SK-N-SH treated with all-trans-retinoic acid at 6 μM for 48 hours (cell line): ENCODE measurements at regions not wholly inside any gene's neighbourhood (a gene's known extent, or its start where the extent isn't known, plus 50 kb on each side); places are given as distances from the start of the nearest gene placed in this dataset.

ENCODE experiments used
- ATAC-seq: fragments of 200-7000 bp; cut with Tn5 transposase; 3 replicates; pipeline ENCODE4 v1.9.1; 2020; ENCODE audit warnings: mild to moderate bottlenecking, moderate library complexity
- BACH2 ChIP-seq: fragments of 250-450 bp; sonication (Bioruptor Pico); IDR thresholded peaks from 2 replicates; pipeline ENCODE4 v1.9.0; 2021; ENCODE audit warnings: mild to moderate bottlenecking, borderline replicate concordance
- CSDC2 ChIP-seq: fragments of 250-450 bp; sonication (Bioruptor Pico); IDR thresholded peaks from 2 replicates; pipeline ENCODE4 v1.5.0; 2020; ENCODE audit warnings: mild to moderate bottlenecking, moderate library complexity
- ESRRG ChIP-seq: fragments of 250-450 bp; sonication (Bioruptor Pico); IDR thresholded peaks from 2 replicates; pipeline ENCODE4 v1.6.1; 2021; ENCODE audit warnings: mild to moderate bottlenecking
- GLIS3 ChIP-seq: fragments of 250-450 bp; sonication (Bioruptor Pico); IDR thresholded peaks from 2 replicates; pipeline ENCODE4 v1.5.0; 2020; ENCODE audit warnings: mild to moderate bottlenecking, moderate library complexity
- ISL1 ChIP-seq: fragments of 250-450 bp; sonication (Bioruptor Pico); IDR thresholded peaks from 2 replicates; pipeline ENCODE4 v2.1.2; 2022; ENCODE audit warnings: mild to moderate bottlenecking, moderate library complexity
- OSR1 ChIP-seq: fragments of 250-450 bp; sonication (Bioruptor Pico); IDR thresholded peaks from 2 replicates; pipeline ENCODE4 v1.8.0; 2022; ENCODE audit warnings: moderate library complexity, mild to moderate bottlenecking, inconsistent platforms
- PPARA ChIP-seq: fragments of 250-450 bp; sonication (Bioruptor Pico); IDR thresholded peaks from 2 replicates; pipeline ENCODE4 v1.5.0; 2020; ENCODE audit warnings: mild to moderate bottlenecking, borderline replicate concordance
- RARB ChIP-seq: fragments of 250-450 bp; sonication (Bioruptor Pico); IDR thresholded peaks from 2 replicates; pipeline ENCODE4 v1.8.0; 2021; ENCODE audit warnings: mild to moderate bottlenecking, moderate library complexity
- SNAI2 ChIP-seq: fragments of 250-450 bp; sonication (Bioruptor Pico); IDR thresholded peaks from 2 replicates; pipeline ENCODE4 v1.5.0; 2020; ENCODE audit warnings: mild to moderate bottlenecking, moderate library complexity
- TCF4 ChIP-seq: fragments of 250-450 bp; sonication (Bioruptor Pico); IDR thresholded peaks from 2 replicates; pipeline ENCODE4 v1.8.0; 2021; ENCODE audit warnings: mild to moderate bottlenecking, moderate library complexity, borderline replicate concordance
- TOX ChIP-seq: fragments of 250-450 bp; sonication (Bioruptor Pico); IDR thresholded peaks from 2 replicates; pipeline ENCODE4 v1.8.0; 2021; ENCODE audit warnings: mild to moderate bottlenecking, moderate library complexity, borderline replicate concordance
- ZC3H10 ChIP-seq: fragments of 250-450 bp; sonication (Bioruptor Pico); IDR thresholded peaks from 2 replicates; pipeline ENCODE4 v1.5.1; 2021; ENCODE audit warnings: mild to moderate bottlenecking, moderate library complexity
- ZFP3 ChIP-seq: fragments of 250-450 bp; sonication (Bioruptor Pico); IDR thresholded peaks from 2 replicates; pipeline ENCODE4 v1.5.0; 2020; ENCODE audit warnings: mild to moderate bottlenecking, moderate library complexity
- ZNF565 ChIP-seq: fragments of 450-650 bp; formaldehyde crosslinking; conservative IDR thresholded peaks from 2 replicates; pipeline ENCODE4 v1.5.0; 2020; ENCODE audit warnings: low read depth, mild to moderate bottlenecking, moderate library complexity
- ZNF70 ChIP-seq: fragments of 450-650 bp; formaldehyde crosslinking; IDR thresholded peaks from 2 replicates; pipeline ENCODE4 v1.5.0; 2020; ENCODE audit warnings: mild to moderate bottlenecking, moderate library complexity
- ZNF8 ChIP-seq: fragments of 450-650 bp; formaldehyde crosslinking; IDR thresholded peaks from 2 replicates; pipeline ENCODE4 v1.5.0; 2020; ENCODE audit warnings: mild to moderate bottlenecking, moderate library complexity
- TF ChIP-seq, protein P1 (sequence below): fragments of 250-450 bp; sonication (Bioruptor Pico); IDR thresholded peaks from 2 replicates; pipeline ENCODE4 v1.8.0; 2021; ENCODE audit warnings: low read depth, mild to moderate bottlenecking, moderate library complexity, borderline replicate concordance
- TF ChIP-seq, protein P2 (sequence below): fragments of 250-450 bp; sonication (Bioruptor Pico); IDR thresholded peaks from 2 replicates; pipeline ENCODE4 v1.5.1; 2020; ENCODE audit warnings: low read depth, mild to moderate bottlenecking, moderate library complexity
- TF ChIP-seq, protein P3 (sequence below): fragments of 250-450 bp; sonication (Bioruptor Pico); IDR thresholded peaks from 2 replicates; pipeline ENCODE4 v1.5.1; 2021; ENCODE audit warnings: mild to moderate bottlenecking, moderate library complexity
- TF ChIP-seq, protein P4 (sequence below): fragments of 250-450 bp; sonication (Bioruptor Pico); IDR thresholded peaks from 2 replicates; pipeline ENCODE4 v1.8.0; 2020; ENCODE audit warnings: mild to moderate bottlenecking, moderate library complexity, borderline replicate concordance
- TF ChIP-seq, protein P5 (sequence below): fragments of 250-450 bp; sonication (Bioruptor Pico); IDR thresholded peaks from 2 replicates; pipeline ENCODE4 v1.5.0; 2020; ENCODE audit warnings: mild to moderate bottlenecking, moderate library complexity

DNA sequence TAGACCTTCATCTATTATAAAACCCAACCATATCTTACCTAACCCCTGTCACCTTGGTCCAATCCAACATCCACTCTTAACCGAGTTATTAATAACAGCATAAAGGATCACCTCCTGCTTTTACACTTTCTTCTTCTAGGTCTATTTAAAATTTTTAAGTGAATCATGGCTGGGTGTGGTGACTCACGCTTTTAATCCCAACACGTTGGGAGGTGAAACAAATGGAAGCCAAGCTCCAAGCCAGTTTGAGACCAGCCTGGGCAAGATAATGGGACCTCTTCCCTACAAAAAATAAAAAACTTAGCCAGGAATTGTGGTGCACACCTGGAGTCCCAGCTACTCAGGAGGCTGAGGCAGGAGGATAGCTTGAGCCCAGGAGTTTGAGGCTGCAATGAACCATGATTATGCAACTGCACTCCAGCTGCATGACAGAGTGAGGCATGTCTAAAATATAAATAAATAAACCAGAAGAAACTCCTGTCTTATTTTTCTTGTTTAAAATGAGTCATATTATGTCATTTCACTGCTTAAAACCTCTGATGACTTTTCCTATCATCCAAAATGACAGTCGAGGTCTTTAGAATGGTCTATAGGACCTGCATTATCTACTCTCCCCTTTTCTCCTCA, 188.4 kb downstream of the GASK1B start (continued):
- TF ChIP-seq, protein P1, sequence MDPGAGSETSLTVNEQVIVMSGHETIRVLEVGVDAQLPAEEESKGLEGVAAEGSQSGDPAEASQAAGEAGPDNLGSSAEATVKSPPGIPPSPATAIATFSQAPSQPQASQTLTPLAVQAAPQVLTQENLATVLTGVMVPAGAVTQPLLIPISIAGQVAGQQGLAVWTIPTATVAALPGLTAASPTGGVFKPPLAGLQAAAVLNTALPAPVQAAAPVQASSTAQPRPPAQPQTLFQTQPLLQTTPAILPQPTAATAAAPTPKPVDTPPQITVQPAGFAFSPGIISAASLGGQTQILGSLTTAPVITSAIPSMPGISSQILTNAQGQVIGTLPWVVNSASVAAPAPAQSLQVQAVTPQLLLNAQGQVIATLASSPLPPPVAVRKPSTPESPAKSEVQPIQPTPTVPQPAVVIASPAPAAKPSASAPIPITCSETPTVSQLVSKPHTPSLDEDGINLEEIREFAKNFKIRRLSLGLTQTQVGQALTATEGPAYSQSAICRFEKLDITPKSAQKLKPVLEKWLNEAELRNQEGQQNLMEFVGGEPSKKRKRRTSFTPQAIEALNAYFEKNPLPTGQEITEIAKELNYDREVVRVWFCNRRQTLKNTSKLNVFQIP (CRISPR knock-in tag), result no peak
- TF ChIP-seq, protein P2, sequence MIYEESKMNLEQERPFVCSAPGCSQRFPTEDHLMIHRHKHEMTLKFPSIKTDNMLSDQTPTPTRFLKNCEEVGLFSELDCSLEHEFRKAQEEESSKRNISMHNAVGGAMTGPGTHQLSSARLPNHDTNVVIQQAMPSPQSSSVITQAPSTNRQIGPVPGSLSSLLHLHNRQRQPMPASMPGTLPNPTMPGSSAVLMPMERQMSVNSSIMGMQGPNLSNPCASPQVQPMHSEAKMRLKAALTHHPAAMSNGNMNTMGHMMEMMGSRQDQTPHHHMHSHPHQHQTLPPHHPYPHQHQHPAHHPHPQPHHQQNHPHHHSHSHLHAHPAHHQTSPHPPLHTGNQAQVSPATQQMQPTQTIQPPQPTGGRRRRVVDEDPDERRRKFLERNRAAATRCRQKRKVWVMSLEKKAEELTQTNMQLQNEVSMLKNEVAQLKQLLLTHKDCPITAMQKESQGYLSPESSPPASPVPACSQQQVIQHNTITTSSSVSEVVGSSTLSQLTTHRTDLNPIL (CRISPR knock-in tag), result no peak
- TF ChIP-seq ZC3H10 (CRISPR knock-in tag) (no peak), ESRRG (CRISPR knock-in tag) (no peak)

DNA sequence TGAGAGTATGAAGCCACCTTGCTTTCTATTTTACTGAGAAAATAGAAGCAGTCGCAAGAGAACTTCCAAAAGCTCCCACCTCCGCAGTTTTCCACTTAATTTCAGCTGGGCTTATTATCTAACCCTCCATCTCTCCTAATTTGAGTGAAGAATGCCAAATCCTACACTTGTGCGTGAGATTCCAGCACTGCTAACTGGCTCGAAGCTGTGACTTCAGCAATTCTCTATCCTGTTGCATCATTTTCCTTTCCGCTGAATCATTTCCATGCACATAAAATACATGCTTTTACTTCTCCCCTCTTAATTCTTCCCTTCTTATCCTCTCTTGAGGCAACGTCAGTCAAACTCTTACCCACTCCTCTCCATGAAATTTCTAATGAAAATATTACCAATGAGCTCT, 189.5 kb downstream of the GASK1B start:
- TF ChIP-seq, protein P1 (CRISPR knock-in tag), result no peak
- no peak for TF ChIP-seq ISL1
- TF ChIP-seq PPARA, result no peak
- TF ChIP-seq, protein P3, sequence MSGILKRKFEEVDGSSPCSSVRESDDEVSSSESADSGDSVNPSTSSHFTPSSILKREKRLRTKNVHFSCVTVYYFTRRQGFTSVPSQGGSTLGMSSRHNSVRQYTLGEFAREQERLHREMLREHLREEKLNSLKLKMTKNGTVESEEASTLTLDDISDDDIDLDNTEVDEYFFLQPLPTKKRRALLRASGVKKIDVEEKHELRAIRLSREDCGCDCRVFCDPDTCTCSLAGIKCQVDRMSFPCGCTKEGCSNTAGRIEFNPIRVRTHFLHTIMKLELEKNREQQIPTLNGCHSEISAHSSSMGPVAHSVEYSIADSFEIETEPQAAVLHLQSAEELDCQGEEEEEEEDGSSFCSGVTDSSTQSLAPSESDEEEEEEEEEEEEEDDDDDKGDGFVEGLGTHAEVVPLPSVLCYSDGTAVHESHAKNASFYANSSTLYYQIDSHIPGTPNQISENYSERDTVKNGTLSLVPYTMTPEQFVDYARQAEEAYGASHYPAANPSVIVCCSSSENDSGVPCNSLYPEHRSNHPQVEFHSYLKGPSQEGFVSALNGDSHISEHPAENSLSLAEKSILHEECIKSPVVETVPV (CRISPR knock-in tag), result no peak
- no peak for TF ChIP-seq ZNF565 (CRISPR knock-in tag)
- no peak for TF ChIP-seq ZNF70
- TF ChIP-seq TCF4 (CRISPR knock-in tag), result no peak
- TF ChIP-seq, protein P4, sequence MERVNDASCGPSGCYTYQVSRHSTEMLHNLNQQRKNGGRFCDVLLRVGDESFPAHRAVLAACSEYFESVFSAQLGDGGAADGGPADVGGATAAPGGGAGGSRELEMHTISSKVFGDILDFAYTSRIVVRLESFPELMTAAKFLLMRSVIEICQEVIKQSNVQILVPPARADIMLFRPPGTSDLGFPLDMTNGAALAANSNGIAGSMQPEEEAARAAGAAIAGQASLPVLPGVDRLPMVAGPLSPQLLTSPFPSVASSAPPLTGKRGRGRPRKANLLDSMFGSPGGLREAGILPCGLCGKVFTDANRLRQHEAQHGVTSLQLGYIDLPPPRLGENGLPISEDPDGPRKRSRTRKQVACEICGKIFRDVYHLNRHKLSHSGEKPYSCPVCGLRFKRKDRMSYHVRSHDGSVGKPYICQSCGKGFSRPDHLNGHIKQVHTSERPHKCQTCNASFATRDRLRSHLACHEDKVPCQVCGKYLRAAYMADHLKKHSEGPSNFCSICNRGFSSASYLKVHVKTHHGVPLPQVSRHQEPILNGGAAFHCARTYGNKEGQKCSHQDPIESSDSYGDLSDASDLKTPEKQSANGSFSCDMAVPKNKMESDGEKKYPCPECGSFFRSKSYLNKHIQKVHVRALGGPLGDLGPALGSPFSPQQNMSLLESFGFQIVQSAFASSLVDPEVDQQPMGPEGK (CRISPR knock-in tag), result no peak
- TF ChIP-seq ZNF8 (CRISPR knock-in tag), result no peak
- TF ChIP-seq, protein P5, sequence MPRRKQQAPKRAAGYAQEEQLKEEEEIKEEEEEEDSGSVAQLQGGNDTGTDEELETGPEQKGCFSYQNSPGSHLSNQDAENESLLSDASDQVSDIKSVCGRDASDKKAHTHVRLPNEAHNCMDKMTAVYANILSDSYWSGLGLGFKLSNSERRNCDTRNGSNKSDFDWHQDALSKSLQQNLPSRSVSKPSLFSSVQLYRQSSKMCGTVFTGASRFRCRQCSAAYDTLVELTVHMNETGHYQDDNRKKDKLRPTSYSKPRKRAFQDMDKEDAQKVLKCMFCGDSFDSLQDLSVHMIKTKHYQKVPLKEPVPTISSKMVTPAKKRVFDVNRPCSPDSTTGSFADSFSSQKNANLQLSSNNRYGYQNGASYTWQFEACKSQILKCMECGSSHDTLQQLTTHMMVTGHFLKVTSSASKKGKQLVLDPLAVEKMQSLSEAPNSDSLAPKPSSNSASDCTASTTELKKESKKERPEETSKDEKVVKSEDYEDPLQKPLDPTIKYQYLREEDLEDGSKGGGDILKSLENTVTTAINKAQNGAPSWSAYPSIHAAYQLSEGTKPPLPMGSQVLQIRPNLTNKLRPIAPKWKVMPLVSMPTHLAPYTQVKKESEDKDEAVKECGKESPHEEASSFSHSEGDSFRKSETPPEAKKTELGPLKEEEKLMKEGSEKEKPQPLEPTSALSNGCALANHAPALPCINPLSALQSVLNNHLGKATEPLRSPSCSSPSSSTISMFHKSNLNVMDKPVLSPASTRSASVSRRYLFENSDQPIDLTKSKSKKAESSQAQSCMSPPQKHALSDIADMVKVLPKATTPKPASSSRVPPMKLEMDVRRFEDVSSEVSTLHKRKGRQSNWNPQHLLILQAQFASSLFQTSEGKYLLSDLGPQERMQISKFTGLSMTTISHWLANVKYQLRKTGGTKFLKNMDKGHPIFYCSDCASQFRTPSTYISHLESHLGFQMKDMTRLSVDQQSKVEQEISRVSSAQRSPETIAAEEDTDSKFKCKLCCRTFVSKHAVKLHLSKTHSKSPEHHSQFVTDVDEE, result no peak
- no peak for TF ChIP-seq CSDC2 (CRISPR knock-in tag)
- no peak for TF ChIP-seq SNAI2 (CRISPR knock-in tag)
- TF ChIP-seq GLIS3 (CRISPR knock-in tag), result no peak
- no peak for TF ChIP-seq ESRRG (CRISPR knock-in tag)
- no peak for TF ChIP-seq RARB (CRISPR knock-in tag)
- no peak for TF ChIP-seq BACH2
- TF ChIP-seq ZFP3 (CRISPR knock-in tag), result no peak
- TF ChIP-seq, all 23 proteins: peak for 0
- no peak for ATAC-seq

DNA sequence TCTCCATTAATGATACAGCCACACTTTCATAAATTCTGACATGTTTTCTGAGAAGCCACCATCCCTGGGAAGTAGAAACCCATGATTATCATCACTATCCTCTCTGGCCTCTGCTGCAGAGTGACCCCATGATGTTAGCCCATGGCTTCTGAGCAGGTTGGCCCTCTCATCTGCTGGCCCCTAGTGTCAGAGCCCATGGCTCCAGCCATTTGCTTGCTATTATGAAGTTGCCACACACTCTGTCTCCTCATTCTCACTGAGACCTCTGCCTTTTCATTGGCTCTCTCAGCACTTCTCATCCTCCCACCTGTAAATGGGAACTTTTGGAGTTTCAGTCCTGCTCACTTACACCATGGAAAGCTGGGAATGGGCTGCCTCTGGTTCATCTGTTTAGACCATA, 192.7 kb downstream of the GASK1B start:
- no peak for ATAC-seq
- TF ChIP-seq ZFP3 (CRISPR knock-in tag) (no peak), PPARA (no peak), ISL1 (no peak), ESRRG (CRISPR knock-in tag) (no peak), CSDC2 (CRISPR knock-in tag) (no peak), TOX (CRISPR knock-in tag) (no peak), OSR1 (no peak), ZNF70 (no peak), GLIS3 (CRISPR knock-in tag) (no peak)
- TF ChIP-seq, protein P2 (CRISPR knock-in tag), result no peak
- TF ChIP-seq, protein P5, result no peak
- TF ChIP-seq, all 23 proteins: peak for 0
